HG02610 (cell line): ENCODE measurements at regions not wholly inside any gene's neighbourhood (a gene's known extent, or its start where the extent isn't known, plus 50 kb on each side); places are given as distances from the start of the nearest gene placed in this dataset.
"Not testable (repeated sequence)": the region's sequence is repeated elsewhere in the genome, so short reads cannot be mapped to it uniquely, and the experiment has no call there.

Source experiments
- ATAC-seq: cut with Tn5 transposase; IDR thresholded peaks from one replicate; pipeline ENCODE4 v1.9.1; 2021; ENCODE audit warnings: mild to moderate bottlenecking, moderate library complexity; ENCODE audit not compliant: unreplicated experiment

GRCh38 chr10:131577178-131577555 is 265.6 kb upstream of the TCERG1L start:
- no peak for ATAC-seq

DNA sequence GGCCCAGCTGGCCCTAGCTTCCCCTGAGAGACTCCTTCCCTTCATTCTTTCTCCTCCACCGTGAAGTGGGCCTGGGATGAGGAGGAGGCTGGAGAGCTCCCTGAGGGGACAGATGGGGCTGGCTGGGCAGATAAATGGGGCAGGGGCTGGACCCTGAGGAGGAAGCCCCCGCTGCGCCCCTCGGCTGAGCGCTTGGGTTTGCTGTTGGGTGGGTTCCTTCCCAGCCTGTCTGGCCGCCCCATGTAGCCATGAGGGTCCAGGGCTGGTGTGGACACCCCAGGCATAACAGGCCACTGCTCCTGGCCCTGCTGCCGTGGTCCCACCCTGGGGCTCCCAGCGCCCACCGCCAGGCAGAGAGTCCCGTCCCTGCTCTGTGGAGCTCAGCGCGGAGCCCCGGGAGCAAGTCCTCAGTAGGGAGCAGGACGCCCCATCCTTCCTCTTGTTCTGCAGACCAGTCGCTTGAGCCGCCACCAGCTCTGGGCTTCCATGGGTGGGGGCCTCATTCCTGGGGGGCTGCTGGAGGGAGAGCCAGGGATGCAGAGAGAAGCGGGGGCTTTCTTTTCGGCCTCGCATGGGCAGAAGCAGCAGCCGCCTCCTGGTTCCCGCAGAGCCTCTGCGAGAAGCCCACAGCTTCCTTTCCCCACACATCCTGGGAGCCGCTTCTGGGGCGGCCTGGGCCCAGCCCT is 266.4 kb upstream of the TCERG1L start:
- ATAC-seq, result no peak

DNA sequence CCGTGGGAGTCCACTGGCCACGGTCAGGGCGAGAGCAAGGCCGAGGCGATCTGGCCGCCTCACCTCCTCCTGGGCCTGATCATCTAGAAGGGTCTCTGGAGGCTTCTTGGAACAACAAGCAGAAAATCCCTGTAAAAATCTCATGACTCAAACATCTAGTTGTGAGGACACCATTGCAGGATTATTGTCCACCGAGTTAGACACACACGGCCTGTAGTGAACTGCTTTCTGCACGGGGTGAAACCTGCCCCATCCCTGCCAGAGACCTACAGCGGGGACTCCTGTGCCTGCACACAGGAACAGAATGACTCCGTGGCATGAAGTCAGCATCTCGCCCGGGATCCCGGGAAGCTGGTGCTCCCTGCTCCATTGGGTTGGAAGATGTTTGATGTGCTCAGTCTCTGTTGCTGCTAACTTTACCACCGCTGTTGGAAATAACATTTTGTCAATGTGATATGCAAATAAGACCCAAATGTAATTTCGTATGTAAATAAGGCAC is 267.0 kb upstream of the TCERG1L start:
- no peak for ATAC-seq

DNA sequence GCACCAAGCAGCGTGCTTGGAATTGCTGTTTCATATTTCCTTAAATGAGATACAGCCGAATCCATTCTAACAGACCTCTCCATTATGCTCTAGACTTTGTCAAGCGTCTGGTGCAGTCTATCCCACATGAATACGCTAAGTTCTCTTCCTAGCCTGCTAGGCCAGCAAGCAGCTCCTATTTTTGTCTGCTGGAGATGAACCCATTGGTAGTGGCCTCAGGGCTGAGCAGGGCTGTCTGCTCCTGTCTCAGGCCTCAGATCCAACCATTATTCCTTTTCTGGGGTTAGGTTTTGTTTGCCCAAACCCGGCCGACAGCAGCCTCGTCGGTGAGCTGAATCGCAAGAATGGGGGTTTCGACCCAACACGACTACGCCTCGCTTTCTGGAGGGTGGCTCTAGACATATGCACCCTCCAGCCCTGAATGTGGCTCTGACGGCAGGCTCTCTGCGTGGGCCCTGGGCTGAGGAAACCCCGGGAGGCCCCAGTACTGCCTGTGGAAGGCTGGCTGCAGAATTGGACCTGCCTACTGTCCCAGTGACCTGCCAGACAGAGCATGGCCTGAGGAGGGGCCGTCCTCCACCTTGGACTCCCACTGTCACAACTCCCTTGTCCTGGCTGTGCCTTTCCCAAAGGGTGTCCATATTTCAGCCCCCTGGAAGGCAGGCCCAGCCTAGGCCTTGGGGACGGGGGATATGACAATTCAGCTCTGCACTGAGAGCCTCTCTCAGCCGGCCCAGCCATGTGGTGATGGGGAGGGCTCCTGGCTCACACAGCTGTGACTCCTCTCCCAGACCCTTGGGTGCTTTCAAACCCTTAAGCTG is 267.9 kb upstream of the TCERG1L start:
- no peak for ATAC-seq

DNA sequence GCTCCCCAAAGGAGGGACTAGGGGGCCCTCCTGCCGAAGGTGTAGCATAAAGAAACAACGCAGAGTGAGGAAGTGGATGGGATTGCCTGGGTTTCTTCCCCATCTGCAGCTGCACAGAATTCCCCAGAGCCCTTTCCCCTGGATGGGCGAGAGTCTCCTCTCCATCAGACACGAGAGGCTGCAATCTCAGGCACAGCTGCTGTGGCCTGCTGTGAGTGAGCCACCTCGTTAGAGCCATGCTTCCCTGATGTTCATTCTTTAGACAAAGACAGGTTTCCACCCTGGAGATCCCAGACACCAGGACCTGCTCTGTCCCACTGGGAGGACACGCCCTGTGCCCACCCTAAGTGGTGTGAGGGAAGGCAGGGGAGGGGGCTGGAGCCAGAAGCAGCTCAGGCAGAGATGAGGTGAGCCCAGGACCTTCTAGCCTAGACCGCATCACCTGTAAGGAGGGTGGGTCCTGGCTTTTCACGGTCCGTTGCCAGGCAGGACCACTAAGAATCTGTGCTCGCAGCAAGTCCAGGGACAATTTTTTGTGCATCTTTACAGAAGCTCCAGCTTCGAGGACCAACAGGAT is 268.6 kb upstream of the TCERG1L start:
- no peak for ATAC-seq

GRCh38 chr10:131580674-131581073 is 269.2 kb upstream of the TCERG1L start:
- no peak for ATAC-seq

DNA sequence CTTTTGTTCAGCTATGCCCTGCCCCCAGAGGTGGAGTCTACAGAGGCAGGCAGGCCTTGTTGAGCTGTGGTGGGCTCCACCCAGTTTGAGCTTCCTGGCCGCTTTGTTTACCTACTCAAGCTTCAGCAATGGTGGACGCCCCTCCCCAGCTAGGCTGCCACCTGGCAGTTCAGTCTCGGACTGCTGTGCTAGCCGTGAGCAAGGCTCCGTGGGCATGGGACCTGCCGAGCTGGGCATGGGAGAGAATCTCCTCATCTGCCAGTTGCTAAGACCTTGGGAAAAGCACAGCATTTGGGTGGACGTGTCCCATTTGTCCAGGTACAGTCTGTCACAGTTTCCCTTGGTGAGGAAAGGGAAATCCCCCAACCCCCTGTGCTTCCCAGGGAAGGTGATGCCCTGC is 270.0 kb upstream of the TCERG1L start:
- not testable (repeated sequence) for ATAC-seq

GRCh38 chr10:131584287-131584686 is 272.8 kb upstream of the TCERG1L start:
- no peak for ATAC-seq

DNA sequence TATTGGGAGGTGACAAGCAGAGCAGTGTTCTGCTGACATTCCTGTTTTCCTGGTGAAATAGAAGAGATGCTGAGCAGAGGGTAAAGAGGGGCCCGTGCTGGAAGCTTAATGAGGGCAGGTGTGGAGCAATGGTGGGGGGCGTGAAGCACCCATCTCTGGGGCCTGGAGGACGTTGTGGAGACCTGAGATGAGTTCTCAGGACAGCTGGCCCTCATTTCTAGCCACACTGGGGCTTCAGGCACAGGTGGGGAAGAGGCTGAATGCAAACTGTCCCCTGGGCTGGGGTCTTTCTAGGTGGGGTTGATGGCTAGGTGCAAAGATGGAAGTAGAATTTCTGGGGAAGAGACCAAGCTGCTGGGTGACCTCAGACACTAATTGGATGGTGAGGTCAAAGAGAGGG is 274.2 kb upstream of the TCERG1L start:
- ATAC-seq, result no peak

DNA sequence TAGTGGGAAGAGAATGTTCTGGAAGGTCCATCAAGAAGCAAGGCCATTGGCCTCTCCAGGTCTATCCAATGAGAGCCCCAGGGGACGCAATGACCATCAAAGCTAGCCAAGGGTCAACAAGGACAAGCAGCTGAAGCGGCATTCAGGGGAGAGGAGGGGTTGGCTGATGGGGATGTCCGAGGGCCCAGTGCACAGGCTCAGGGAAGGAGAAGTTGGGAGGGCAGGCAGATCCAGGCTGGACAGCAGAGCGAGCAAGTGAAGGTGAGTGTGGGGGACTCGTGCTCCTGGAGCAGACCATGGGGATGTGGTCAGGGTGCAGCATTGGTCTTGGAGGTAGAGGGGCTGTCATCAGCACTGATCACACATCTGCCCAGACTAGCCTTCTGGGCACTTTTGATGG is 275.4 kb upstream of the TCERG1L start:
- no peak for ATAC-seq

- ATAC-seq, result no peak
These were observed 276.6 kb upstream of the TCERG1L start for GRCh38 chr10:131587976-131588680.

GRCh38 chr10:131588704-131589220 is 277.2 kb upstream of the TCERG1L start:
- no peak for ATAC-seq

- ATAC-seq, result no peak
These were observed 279.0 kb upstream of the TCERG1L start for GRCh38 chr10:131590567-131590966.

GRCh38 chr10:131591936-131592335 is 280.4 kb upstream of the TCERG1L start:
- ATAC-seq, result no peak

DNA sequence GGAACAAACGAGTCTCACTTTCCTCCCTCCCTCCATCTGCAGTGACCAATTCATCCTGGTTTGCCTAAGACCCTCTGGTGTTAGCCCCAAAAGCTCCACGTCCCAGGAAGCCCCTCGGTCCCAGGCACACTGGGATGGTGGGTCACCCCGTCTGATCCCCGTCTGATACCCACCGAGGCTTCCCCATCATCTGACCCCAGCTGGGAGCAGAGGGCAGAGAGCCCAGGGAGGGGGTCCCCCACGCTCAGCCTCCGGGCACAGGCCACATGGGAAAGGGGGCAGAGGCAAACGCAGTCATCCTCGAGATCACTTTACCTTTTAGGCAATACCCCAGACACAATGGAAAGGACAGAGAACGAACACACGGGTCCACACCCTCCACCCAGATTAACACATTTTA is 291.6 kb upstream of the PPP2R2D start:
- no peak for ATAC-seq

DNA sequence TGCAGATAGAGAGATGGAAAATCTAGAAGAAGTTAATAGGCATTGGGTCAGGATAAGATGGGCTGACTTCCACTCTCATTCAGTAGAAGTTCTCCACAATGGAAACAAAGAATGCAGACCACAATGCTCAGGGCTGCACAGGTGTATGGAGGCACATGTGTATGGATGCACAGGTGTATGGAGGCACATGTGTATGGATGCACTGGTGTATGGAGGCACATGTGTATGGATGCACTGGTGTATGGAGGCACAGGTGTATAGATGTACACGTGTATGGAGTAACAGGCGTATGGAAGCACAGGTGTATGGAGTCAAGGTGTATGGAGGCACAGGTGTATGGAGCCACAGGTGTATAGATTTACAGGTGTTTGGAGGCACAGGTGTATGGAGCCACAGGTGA is 285.7 kb upstream of the PPP2R2D start:
- ATAC-seq, result no peak

- ATAC-seq, result no peak
These were observed 284.8 kb upstream of the PPP2R2D start for GRCh38 chr10:131616040-131616439.

GRCh38 chr10:131617113-131617858 is 283.5 kb upstream of the PPP2R2D start:
- ATAC-seq, result no peak

GRCh38 chr10:131618587-131619267 is 282.1 kb upstream of the PPP2R2D start:
- ATAC-seq, result no peak

GRCh38 chr10:131620314-131620713 is 280.5 kb upstream of the PPP2R2D start:
- no peak for ATAC-seq
